ENCODE measurements at regions not wholly inside any gene's neighbourhood (a gene's known extent, or its start where the extent isn't known, plus 50 kb on each side); places are given as distances from the start of the nearest gene placed in this dataset.

- H3K4me1 ChIP-seq (ENCODE audit: control insufficient read depth in 1 of 2, insufficient read depth in 2 of 2, low read length in 2 of 2), result no peaks in the 10 kb centered on the region
- no peak overlapping the region for H3K4me2 ChIP-seq (replicated peaks; ENCODE audit: extremely low read depth, low read length, poor library complexity, severe bottlenecking)
- Mint-ChIP-seq H3K4me3 (no peak overlapping the region), H3K9me3 (peaks cover 3 to 8% (median 6%) of the 10 kb centered on the region in 7 donors), H3K4me1 (no peaks in the 10 kb centered on the region), H3K27me3 (ENCODE audit: low read depth in 3 of 3) (peaks cover 2 to 9% (median 2%) of the 10 kb centered on the region in 3 donors), H3K36me3 (no peaks in the 10 kb centered on the region), H3K27ac (no peak overlapping the region)
- H4K20me1 ChIP-seq (ENCODE audit: insufficient read depth, low read length), result no peaks in the 10 kb centered on the region
- no peaks in the 10 kb centered on the region for H3K36me3 ChIP-seq (replicated peaks in 1 of 2; ENCODE audit: control insufficient read depth in 1 of 2, insufficient read depth in 2 of 2, low read length in 2 of 2)
- no peak overlapping the region for H3K9ac ChIP-seq (ENCODE audit: insufficient read depth, low read length, poor library complexity, severe bottlenecking)
- DNase-seq, result no peak
- H3K4me3 ChIP-seq (replicated peaks in 1 of 3; ENCODE audit: low read depth in 2 of 3, low read length in 3 of 3), result no peak overlapping the region
- no peak for TF ChIP-seq CTCF (IDR thresholded peaks at IDR 0.05)
- H2AFZ ChIP-seq (ENCODE audit: insufficient read depth, low read depth, low read length, poor library complexity, severe bottlenecking), result no peak overlapping the region
- no peaks in the 10 kb centered on the region for H3K79me2 ChIP-seq (ENCODE audit: insufficient read depth, low read length)
- H3K27me3 ChIP-seq (ENCODE audit: control insufficient read depth in 2 of 2, insufficient read depth in 2 of 2, low read length in 2 of 2), result no peaks in the 10 kb centered on the region
- WGBS (ENCODE audit: insufficient coverage), result no CpG with 5 or more reads among the region's 1 CpG
- intact Hi-C loops (cut with micrococcal nuclease), result no loop called here
- H3K9me3 ChIP-seq (replicated peaks in 1 of 2; ENCODE audit: control insufficient read depth in 1 of 2, insufficient read depth in 1 of 2, low read length in 2 of 2), result peaks cover 0 to 1% of the 10 kb centered on the region in 2 donors
- no peak overlapping the region for H3K27ac ChIP-seq (ENCODE audit: low read depth in 1 of 2, low read length in 2 of 2)
Measured at GRCh38 chr18:76233406-76233805, 261.6 kb downstream of the ZNF516 start.

DNA sequence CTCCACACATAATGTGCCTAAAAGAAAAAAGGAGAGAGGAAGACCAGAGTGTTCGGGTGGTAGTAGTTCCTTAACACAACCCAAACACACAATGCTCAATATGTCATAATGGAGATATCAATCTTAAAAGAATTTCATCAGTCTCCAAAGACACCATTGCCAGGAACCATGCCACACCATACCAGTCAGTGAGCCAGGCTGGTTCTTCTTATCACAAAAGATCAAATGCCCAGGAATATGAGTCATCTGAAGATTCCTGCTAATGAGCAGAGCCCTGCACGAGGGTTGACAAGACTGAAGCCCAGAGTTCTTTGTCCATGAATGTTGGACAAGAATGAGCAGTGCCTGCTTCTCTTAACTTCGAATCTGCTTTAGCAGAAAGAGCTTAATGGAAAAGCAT is 262.3 kb downstream of the ZNF516 start:
- Histone ChIP-seq H3K4me2 (replicated peaks; ENCODE audit: extremely low read depth, low read length, poor library complexity, severe bottlenecking) (no peak overlapping the region), H3K4me1 (ENCODE audit: control insufficient read depth in 1 of 2, insufficient read depth in 2 of 2, low read length in 2 of 2) (no peaks in the 10 kb centered on the region), H3K4me3 (replicated peaks in 1 of 3; ENCODE audit: low read depth in 2 of 3, low read length in 3 of 3) (no peak overlapping the region), H3K9ac (ENCODE audit: insufficient read depth, low read length, poor library complexity, severe bottlenecking) (no peak overlapping the region), H3K79me2 (ENCODE audit: insufficient read depth, low read length) (no peaks in the 10 kb centered on the region), H4K20me1 (ENCODE audit: insufficient read depth, low read length) (no peaks in the 10 kb centered on the region), H3K9me3 (replicated peaks in 1 of 2; ENCODE audit: control insufficient read depth in 1 of 2, insufficient read depth in 1 of 2, low read length in 2 of 2) (no peaks in the 10 kb centered on the region), H2AFZ (ENCODE audit: insufficient read depth, low read depth, low read length, poor library complexity, severe bottlenecking) (no peak overlapping the region), H3K36me3 (replicated peaks in 1 of 2; ENCODE audit: control insufficient read depth in 1 of 2, insufficient read depth in 2 of 2, low read length in 2 of 2) (no peaks in the 10 kb centered on the region), H3K27ac (ENCODE audit: low read depth in 1 of 2, low read length in 2 of 2) (no peak overlapping the region), H3K27me3 (ENCODE audit: control insufficient read depth in 2 of 2, insufficient read depth in 2 of 2, low read length in 2 of 2) (no peaks in the 10 kb centered on the region)
- no peak for TF ChIP-seq CTCF (IDR thresholded peaks at IDR 0.05)
- DNase-seq, result no peak
- no peaks in the 10 kb centered on the region for H3K36me3 Mint-ChIP-seq
- H3K27ac Mint-ChIP-seq, result no peak overlapping the region
- H3K4me3 Mint-ChIP-seq, result no peak overlapping the region
- H3K9me3 Mint-ChIP-seq, result peaks cover under 1 to 2% (median 1%) of the 10 kb centered on the region in 7 donors
- intact Hi-C loops (cut with micrococcal nuclease), result no loop called here
- H3K4me1 Mint-ChIP-seq, result no peaks in the 10 kb centered on the region
- WGBS (ENCODE audit: insufficient coverage), result 73% methylated on average over 2 of the region's 3 CpGs
- peaks cover 2 to 9% (median 2%) of the 10 kb centered on the region in 3 donors for H3K27me3 Mint-ChIP-seq (ENCODE audit: low read depth in 3 of 3)
